ENCODE measurements at regions not wholly inside any gene's neighbourhood (a gene's known extent, or its start where the extent isn't known, plus 50 kb on each side); places are given as distances from the start of the nearest gene placed in this dataset.

GRCh38 chr19:33898062-33898677 lies 101.5 kb downstream of the KCTD15 start:
- no peak for DNase-seq (ENCODE audit: low read depth)

GRCh38 chr19:33900817-33901216 lies 104.1 kb downstream of the KCTD15 start:
- no peak for DNase-seq (ENCODE audit: low read depth)

GRCh38 chr19:33902395-33902794 lies 105.7 kb downstream of the KCTD15 start:
- no peak for DNase-seq (ENCODE audit: low read depth)

- no peak for DNase-seq (ENCODE audit: low read depth)
Observed at GRCh38 chr19:33902802-33903488, 106.3 kb downstream of the KCTD15 start.

GRCh38 chr19:33903489-33903850 lies 106.8 kb downstream of the KCTD15 start:
- no peak for DNase-seq (ENCODE audit: low read depth)

- peak; percentile 36 for DNase-seq (ENCODE audit: low read depth)
Observed at GRCh38 chr19:33904681-33905080, 108.0 kb downstream of the KCTD15 start.

- no peak for DNase-seq (ENCODE audit: low read depth)
Observed at GRCh38 chr19:33905473-33905936, 108.8 kb downstream of the KCTD15 start.

- DNase-seq (ENCODE audit: low read depth) = no peak
Observed at GRCh38 chr19:33905937-33906577, 109.4 kb downstream of the KCTD15 start.

- DNase-seq (ENCODE audit: low read depth) = no peak
Observed at GRCh38 chr19:33906578-33907335, 110.1 kb downstream of the KCTD15 start.

GRCh38 chr19:33910922-33911321 lies 114.3 kb downstream of the KCTD15 start:
- no peak for DNase-seq (ENCODE audit: low read depth)

GRCh38 chr19:33914599-33914998 lies 117.9 kb downstream of the KCTD15 start:
- DNase-seq (ENCODE audit: low read depth) = no peak

- no peak for DNase-seq (ENCODE audit: low read depth)
Observed at GRCh38 chr19:33916792-33917191, 120.1 kb downstream of the KCTD15 start.

GRCh38 chr19:33919291-33919690 lies 122.6 kb downstream of the KCTD15 start:
- DNase-seq (ENCODE audit: low read depth) = no peak

- no peak for DNase-seq (ENCODE audit: low read depth)
Observed at GRCh38 chr19:33921165-33921564, 124.5 kb downstream of the KCTD15 start.

GRCh38 chr19:33926306-33926705 lies 129.6 kb downstream of the KCTD15 start:
- DNase-seq (ENCODE audit: low read depth) = no peak

GRCh38 chr19:33927789-33928457 lies 131.3 kb downstream of the KCTD15 start:
- DNase-seq (ENCODE audit: low read depth) = no peak

- DNase-seq (ENCODE audit: low read depth) = no peak
Observed at GRCh38 chr19:33928458-33928950, 131.8 kb downstream of the KCTD15 start.

- no peak for DNase-seq (ENCODE audit: low read depth)
Observed at GRCh38 chr19:33933931-33934330, 137.3 kb downstream of the KCTD15 start.

- DNase-seq (ENCODE audit: low read depth) = no peak
Observed at GRCh38 chr19:33938821-33939220, 142.2 kb downstream of the KCTD15 start.

- DNase-seq (ENCODE audit: low read depth) = no peak
Observed at GRCh38 chr19:33941133-33941532, 144.5 kb downstream of the KCTD15 start.

GRCh38 chr19:33946535-33947264 lies 150.0 kb downstream of the KCTD15 start:
- DNase-seq (ENCODE audit: low read depth) = no peak

All from LHCN-M2 (cell line).